Endodermal cell (in vitro differentiated cells): ENCODE measurements at regions not wholly inside any gene's neighbourhood (a gene's known extent, or its start where the extent isn't known, plus 50 kb on each side); places are given as distances from the start of the nearest gene placed in this dataset.

Experiments
- DNase-seq: peaks from one replicate; pipeline ENCODE4 v3.0.0-alpha.2; 2017
- H3K27ac ChIP-seq: 2 replicates; pipeline ENCODE4 v1.5.1; 2013; ENCODE audit warnings: mild to moderate bottlenecking, low read depth, low read length, moderate library complexity
- H3K27me3 ChIP-seq: 2 replicates; pipeline ENCODE4 v1.6.1; 2013; ENCODE audit warnings: mild to moderate bottlenecking, low read length, moderate library complexity; ENCODE audit not compliant: insufficient read depth, control insufficient read depth, poor library complexity, severe bottlenecking
- H3K36me3 ChIP-seq: 2 replicates; pipeline ENCODE4 v1.7.0; 2013; ENCODE audit warnings: mild to moderate bottlenecking, low read length, moderate library complexity; ENCODE audit not compliant: control insufficient read depth, insufficient read depth
- H3K4me1 ChIP-seq: one replicate; pipeline ENCODE4 v1.7.0; 2013; ENCODE audit warnings: low read length; ENCODE audit not compliant: control insufficient read depth, insufficient read depth
- H3K4me3 ChIP-seq: 2 replicates; pipeline ENCODE4 v1.5.1; 2013; ENCODE audit warnings: mild to moderate bottlenecking, low read length, moderate library complexity
- H3K9ac ChIP-seq: 2 replicates; pipeline ENCODE4 v1.6.1; 2013; ENCODE audit warnings: mild to moderate bottlenecking, low read length, moderate library complexity; ENCODE audit not compliant: poor library complexity, severe bottlenecking; ENCODE audit errors: extremely low read depth
- H3K9me3 ChIP-seq: 2 replicates; pipeline ENCODE4 v1.6.1; 2013; ENCODE audit warnings: mild to moderate bottlenecking, low read length, moderate library complexity; ENCODE audit not compliant: control insufficient read depth
- H3K27ac Mint-ChIP-seq: 2 replicates; pipeline ENCODE4 v1.8.0; 2020; ENCODE audit warnings: mixed read lengths
- H3K27me3 Mint-ChIP-seq: 2 replicates; pipeline ENCODE4 v1.8.0; 2021; ENCODE audit warnings: mild to moderate bottlenecking, mixed read lengths; ENCODE audit not compliant: insufficient read depth
- H3K36me3 Mint-ChIP-seq: 2 replicates; pipeline ENCODE4 v1.8.0; 2020; ENCODE audit warnings: low read depth, mixed read lengths
- H3K4me1 Mint-ChIP-seq: 2 replicates; pipeline ENCODE4 v1.8.0; 2020; ENCODE audit warnings: mixed read lengths
- H3K4me3 Mint-ChIP-seq: 2 replicates; pipeline ENCODE4 v1.8.0; 2020; ENCODE audit warnings: mild to moderate bottlenecking, moderate library complexity, mixed read lengths
- H3K9me3 Mint-ChIP-seq: 2 replicates; pipeline ENCODE4 v1.8.0; 2020; ENCODE audit warnings: mild to moderate bottlenecking, mixed read lengths
- CTCF ChIP-seq: fragments of 200-600 bp; sonication (generic); conservative IDR thresholded peaks from 2 replicates; pipeline ENCODE4 v1.5.0; 2021; ENCODE audit warnings: antibody characterized with exemption, mild to moderate bottlenecking
- WGBS, 2 experiments: methylation state at CpG; one replicate each; pipeline versions ENCODE4 v1.1.5 to v1.1.7; 2013; ENCODE audit warnings: missing lambda C conversion rate in 2 of 2, mixed read lengths in 1 of 2; ENCODE audit not compliant: insufficient coverage in 1 of 2, insufficient read length in 1 of 2; 5-methylcytosine and 5-hydroxymethylcytosine counted together

GRCh38 chrX:115419069-115419468, 129.6 kb downstream of the LUZP4 start:
- Mint-ChIP-seq H3K36me3 (no peaks in the 10 kb centered on the region), H3K27ac (no peak overlapping the region), H3K4me1 (peaks cover 4% of the 10 kb centered on the region), H3K4me3 (no peak overlapping the region), H3K9me3 (no peaks in the 10 kb centered on the region), H3K27me3 (peaks cover 4% of the 10 kb centered on the region)
- H3K9ac ChIP-seq: no peak overlapping the region
- 89 to 100% methylated on average over 1 to 5 of the region's 5 CpGs for WGBS, 2 experiments
- no peaks in the 10 kb centered on the region for H3K4me1 ChIP-seq
- no peak for TF ChIP-seq CTCF
- no peak overlapping the region for H3K27ac ChIP-seq
- DNase-seq: no peak
- no peak overlapping the region for H3K4me3 ChIP-seq
- H3K27me3 ChIP-seq: no peaks in the 10 kb centered on the region
- no peaks in the 10 kb centered on the region for H3K9me3 ChIP-seq
- no peaks in the 10 kb centered on the region for H3K36me3 ChIP-seq

GRCh38 chrX:115423086-115423485, 133.6 kb downstream of the LUZP4 start:
- no peak for TF ChIP-seq CTCF
- no peak overlapping the region for H3K4me3 Mint-ChIP-seq
- Histone ChIP-seq H3K27me3 (no peaks in the 10 kb centered on the region), H3K4me1 (no peaks in the 10 kb centered on the region), H3K36me3 (no peaks in the 10 kb centered on the region), H3K9me3 (no peaks in the 10 kb centered on the region), H3K4me3 (no peak overlapping the region), H3K27ac (no peak overlapping the region), H3K9ac (no peak overlapping the region)
- no peaks in the 10 kb centered on the region for H3K36me3 Mint-ChIP-seq
- H3K27ac Mint-ChIP-seq: no peak overlapping the region
- 85% methylated on average over 2 of the region's 3 CpGs; no CpG with 5 or more reads in 1 of the 2 experiments for WGBS, 2 experiments
- H3K9me3 Mint-ChIP-seq: no peaks in the 10 kb centered on the region
- no peaks in the 10 kb centered on the region for H3K27me3 Mint-ChIP-seq
- no peak for DNase-seq
- peaks cover 3% of the 10 kb centered on the region for H3K4me1 Mint-ChIP-seq

- 80 to 97% methylated on average over 1 to 5 of the region's 6 CpGs for WGBS, 2 experiments
- Histone ChIP-seq H3K9me3 (no peaks in the 10 kb centered on the region), H3K27me3 (no peaks in the 10 kb centered on the region), H3K36me3 (no peaks in the 10 kb centered on the region), H3K4me1 (no peaks in the 10 kb centered on the region), H3K4me3 (no peak overlapping the region), H3K9ac (no peak overlapping the region), H3K27ac (no peak overlapping the region)
- H3K36me3 Mint-ChIP-seq: no peaks in the 10 kb centered on the region
- peaks cover 6% of the 10 kb centered on the region for H3K4me1 Mint-ChIP-seq
- no peak for TF ChIP-seq CTCF
- no peaks in the 10 kb centered on the region for H3K27me3 Mint-ChIP-seq
- no peak for DNase-seq
- no peak overlapping the region for H3K4me3 Mint-ChIP-seq
- no peak overlapping the region for H3K27ac Mint-ChIP-seq
- no peaks in the 10 kb centered on the region for H3K9me3 Mint-ChIP-seq
Observed at GRCh38 chrX:115425359-115425758, 135.6 kb upstream of the PLS3 start.
